Liver (tissue), 3 donors: ENCODE measurements at regions not wholly inside any gene's neighbourhood (a gene's known extent, or its start where the extent isn't known, plus 50 kb on each side); places are given as distances from the start of the nearest gene placed in this dataset.

Source experiments
- FOXA1 ChIP-seq: IDR thresholded peaks from 2 replicates; pipeline ENCODE4 v1.6.1; 2016; ENCODE audit warnings: antibody characterized with exemption
- GABPA ChIP-seq, 2 donors: IDR thresholded peaks in 1 of 2; conservative IDR thresholded peaks in 1 of 2; 2 replicates each; pipeline ENCODE4 v1.6.1; 2016; ENCODE audit warnings: antibody characterized with exemption in 2 of 2, mild to moderate bottlenecking in 1 of 2, moderate library complexity in 1 of 2
- HNF4G ChIP-seq: IDR thresholded peaks from 2 replicates; pipeline ENCODE4 v1.6.1; 2016; ENCODE audit warnings: antibody characterized with exemption
- JUND ChIP-seq, 2 donors: IDR thresholded peaks; 2 replicates each; pipeline ENCODE4 v1.6.1; 2016; ENCODE audit warnings: antibody characterized with exemption in 2 of 2
- NR2F2 ChIP-seq: IDR thresholded peaks from 2 replicates; pipeline ENCODE4 v1.6.1; 2016; ENCODE audit warnings: antibody characterized with exemption
- RAD21 ChIP-seq, 2 donors: IDR thresholded peaks; 2 replicates each; pipeline ENCODE4 v1.6.1; 2016; ENCODE audit warnings: antibody characterized with exemption in 2 of 2, mild to moderate bottlenecking in 2 of 2
- REST ChIP-seq: IDR thresholded peaks from 2 replicates; pipeline ENCODE4 v1.6.1; 2016; ENCODE audit warnings: antibody characterized with exemption, mild to moderate bottlenecking
- RXRA ChIP-seq, 2 donors: IDR thresholded peaks; 2 replicates each; pipeline ENCODE4 v1.6.1; 2017 to 2018; ENCODE audit warnings: antibody characterized with exemption in 2 of 2, mild to moderate bottlenecking in 1 of 2
- SP1 ChIP-seq: IDR thresholded peaks from 2 replicates; pipeline ENCODE4 v1.6.1; 2018; ENCODE audit warnings: antibody characterized with exemption, mild to moderate bottlenecking
- YY1 ChIP-seq: IDR thresholded peaks from 2 replicates; pipeline ENCODE4 v1.6.1; 2016; ENCODE audit warnings: antibody characterized with exemption, mild to moderate bottlenecking
- ZBTB33 ChIP-seq: IDR thresholded peaks from 2 replicates; pipeline ENCODE4 v1.6.1; 2016; ENCODE audit warnings: antibody characterized with exemption
- TF ChIP-seq, protein P1 (sequence below): fragments of 150-350 bp; IDR thresholded peaks from 2 replicates; pipeline ENCODE4 v1.5.1; 2017; ENCODE audit warnings: improper control_type of control experiment, low read depth, low read length; ENCODE audit not compliant: missing input control
- TF ChIP-seq, protein P2 (sequence below): IDR thresholded peaks from 2 replicates; pipeline ENCODE4 v1.6.1; 2016; ENCODE audit warnings: antibody characterized with exemption
- donor health status: healthy.
- donor health status: healthy.

DNA sequence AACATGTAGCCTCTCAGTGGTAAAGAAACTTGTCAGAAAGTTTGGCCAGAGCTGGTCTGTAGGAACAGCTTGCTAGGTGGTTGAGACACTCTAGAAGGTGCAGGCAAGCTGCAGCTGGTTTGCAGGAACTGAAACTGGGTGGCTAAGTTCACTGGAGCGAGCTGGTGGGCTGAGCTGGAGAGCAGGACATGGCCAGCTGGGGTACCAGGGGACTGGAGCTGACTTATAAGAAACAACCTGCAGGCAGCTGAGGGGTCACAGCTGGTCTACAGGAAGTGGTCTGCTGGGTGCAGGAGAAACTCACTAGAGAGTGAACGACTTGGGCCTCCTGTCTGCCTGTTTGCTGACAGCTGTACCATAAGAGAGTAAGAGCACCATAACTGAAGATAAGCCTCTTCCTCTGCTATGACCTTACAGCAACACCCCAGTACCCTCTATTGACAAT lies 157.1 kb upstream of the LNX1 start:
- TF ChIP-seq JUND (IDR thresholded peaks at IDR 0.05) (no peak), NR2F2 (no peak), FOXA1 (no peak), SP1 (no peak), GABPA (IDR thresholded peaks at IDR 0.05 in 1 of 2, conservative IDR thresholded peaks at IDR 0.05 in 1 of 2) (no peak), HNF4G (no peak), REST (no peak), YY1 (no peak), ZBTB33 (no peak), RXRA (IDR thresholded peaks at IDR 0.05) (no peak), RAD21 (IDR thresholded peaks at IDR 0.05) (no peak)
- TF ChIP-seq, protein P1, sequence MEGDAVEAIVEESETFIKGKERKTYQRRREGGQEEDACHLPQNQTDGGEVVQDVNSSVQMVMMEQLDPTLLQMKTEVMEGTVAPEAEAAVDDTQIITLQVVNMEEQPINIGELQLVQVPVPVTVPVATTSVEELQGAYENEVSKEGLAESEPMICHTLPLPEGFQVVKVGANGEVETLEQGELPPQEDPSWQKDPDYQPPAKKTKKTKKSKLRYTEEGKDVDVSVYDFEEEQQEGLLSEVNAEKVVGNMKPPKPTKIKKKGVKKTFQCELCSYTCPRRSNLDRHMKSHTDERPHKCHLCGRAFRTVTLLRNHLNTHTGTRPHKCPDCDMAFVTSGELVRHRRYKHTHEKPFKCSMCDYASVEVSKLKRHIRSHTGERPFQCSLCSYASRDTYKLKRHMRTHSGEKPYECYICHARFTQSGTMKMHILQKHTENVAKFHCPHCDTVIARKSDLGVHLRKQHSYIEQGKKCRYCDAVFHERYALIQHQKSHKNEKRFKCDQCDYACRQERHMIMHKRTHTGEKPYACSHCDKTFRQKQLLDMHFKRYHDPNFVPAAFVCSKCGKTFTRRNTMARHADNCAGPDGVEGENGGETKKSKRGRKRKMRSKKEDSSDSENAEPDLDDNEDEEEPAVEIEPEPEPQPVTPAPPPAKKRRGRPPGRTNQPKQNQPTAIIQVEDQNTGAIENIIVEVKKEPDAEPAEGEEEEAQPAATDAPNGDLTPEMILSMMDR, result no peak
- TF ChIP-seq, protein P2, sequence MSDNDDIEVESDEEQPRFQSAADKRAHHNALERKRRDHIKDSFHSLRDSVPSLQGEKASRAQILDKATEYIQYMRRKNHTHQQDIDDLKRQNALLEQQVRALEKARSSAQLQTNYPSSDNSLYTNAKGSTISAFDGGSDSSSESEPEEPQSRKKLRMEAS, result no peak
